H9 (cell line): ENCODE measurements at regions not wholly inside any gene's neighbourhood (a gene's known extent, or its start where the extent isn't known, plus 50 kb on each side); places are given as distances from the start of the nearest gene placed in this dataset.

Experiments
- DNase-seq: peaks from one replicate; pipeline ENCODE4 v3.0.0-alpha.2; 2017
- H2AFZ ChIP-seq: one replicate; pipeline ENCODE4 v1.6.1; 2013; ENCODE audit warnings: mild to moderate bottlenecking, low read length, control low read depth, moderate library complexity
- H2AK5ac ChIP-seq: 2 replicates; pipeline ENCODE4 v1.6.1; 2013; ENCODE audit warnings: low read length, control low read depth, mixed read lengths; ENCODE audit not compliant: insufficient read length
- H2BK120ac ChIP-seq: one replicate; pipeline ENCODE4 v1.6.1; 2013; ENCODE audit warnings: low read depth, mild to moderate bottlenecking, low read length, control low read depth, inconsistent platforms; ENCODE audit not compliant: poor library complexity, severe bottlenecking
- H2BK12ac ChIP-seq: 2 replicates; pipeline ENCODE4 v1.6.1; 2013; ENCODE audit warnings: low read length, control low read depth, mixed read lengths, low read depth; ENCODE audit not compliant: insufficient read length
- H2BK15ac ChIP-seq: 2 replicates; pipeline ENCODE4 v1.6.1; 2013; ENCODE audit warnings: low read depth, low read length, control low read depth
- H2BK20ac ChIP-seq: one replicate; pipeline ENCODE4 v1.6.1; 2013; ENCODE audit warnings: low read depth, mild to moderate bottlenecking, low read length, control low read depth, inconsistent platforms; ENCODE audit not compliant: poor library complexity, severe bottlenecking
- H2BK5ac ChIP-seq: 2 replicates; pipeline ENCODE4 v1.6.1; 2013; ENCODE audit warnings: low read length, control low read depth, mixed read lengths; ENCODE audit not compliant: insufficient read length
- H3K14ac ChIP-seq: 2 replicates; pipeline ENCODE4 v1.6.1; 2013; ENCODE audit warnings: low read length, control low read depth; ENCODE audit not compliant: insufficient read depth
- H3K18ac ChIP-seq: 2 replicates; pipeline ENCODE4 v1.6.1; 2013; ENCODE audit warnings: low read depth, mild to moderate bottlenecking, mixed read lengths, low read length, control low read depth; ENCODE audit not compliant: insufficient read length
- H3K23ac ChIP-seq: 2 replicates; pipeline ENCODE4 v1.6.1; 2013; ENCODE audit warnings: low read length, control low read depth, mixed read lengths, low read depth; ENCODE audit not compliant: insufficient read length
- H3K23me2 ChIP-seq: 2 replicates; pipeline ENCODE4 v1.6.1; 2013; ENCODE audit warnings: low read depth, mild to moderate bottlenecking, mixed read lengths, low read length, control low read depth; ENCODE audit not compliant: insufficient read length, poor library complexity, severe bottlenecking
- H3K27ac ChIP-seq: 2 replicates; pipeline ENCODE4 v1.5.1; 2013; ENCODE audit warnings: low read length, control low read depth, mixed read lengths, low read depth; ENCODE audit not compliant: insufficient read length
- H3K27me3 ChIP-seq: 2 replicates; pipeline ENCODE4 v1.6.1; 2013; ENCODE audit warnings: low read length, control low read depth, inconsistent platforms; ENCODE audit not compliant: insufficient read depth
- H3K4ac ChIP-seq: 2 replicates; pipeline ENCODE4 v1.6.1; 2013; ENCODE audit warnings: low read depth, mild to moderate bottlenecking, control low read depth, inconsistent platforms, low read length, moderate library complexity
- H3K4me1 ChIP-seq: 2 replicates; pipeline ENCODE4 v1.6.1; 2013; ENCODE audit warnings: low read length, control low read depth, inconsistent platforms; ENCODE audit not compliant: insufficient read depth
- H3K4me2 ChIP-seq: 2 replicates; pipeline ENCODE4 v1.6.1; 2013; ENCODE audit warnings: low read length, control low read depth, mixed read lengths; ENCODE audit not compliant: insufficient read length, insufficient read depth
- H3K56ac ChIP-seq: 2 replicates; pipeline ENCODE4 v1.6.1; 2013; ENCODE audit warnings: low read depth, mild to moderate bottlenecking, mixed read lengths, low read length, control low read depth; ENCODE audit not compliant: insufficient read length
- H3K79me1 ChIP-seq: 2 replicates; pipeline ENCODE4 v1.6.1; 2013; ENCODE audit warnings: low read depth, mild to moderate bottlenecking, moderate library complexity, low read length, control low read depth, inconsistent platforms; ENCODE audit not compliant: insufficient read depth, poor library complexity, severe bottlenecking
- H3K79me2 ChIP-seq: 2 replicates; pipeline ENCODE4 v1.6.1; 2013; ENCODE audit warnings: low read length, control low read depth, inconsistent platforms; ENCODE audit not compliant: insufficient read depth
- H3K9ac ChIP-seq: 2 replicates; pipeline ENCODE4 v1.6.1; 2013; ENCODE audit warnings: low read length, control low read depth, mixed read lengths; ENCODE audit not compliant: insufficient read length; ENCODE audit errors: extremely low read depth
- H3K9me3 ChIP-seq: one replicate; pipeline ENCODE4 v1.6.1; 2013; ENCODE audit warnings: low read depth, low read length, inconsistent platforms; ENCODE audit not compliant: control insufficient read depth
- H3T11ph ChIP-seq: one replicate; pipeline ENCODE4 v1.6.1; 2013; ENCODE audit warnings: mild to moderate bottlenecking, low read length, control low read depth, inconsistent platforms
- H4K20me1 ChIP-seq: one replicate; pipeline ENCODE4 v1.6.1; 2013; ENCODE audit not compliant: control insufficient read depth, insufficient read length, insufficient read depth
- H4K5ac ChIP-seq: 2 replicates; pipeline ENCODE4 v1.6.1; 2013; ENCODE audit warnings: low read depth, mild to moderate bottlenecking, mixed read lengths, low read length, control low read depth; ENCODE audit not compliant: insufficient read length
- H4K8ac ChIP-seq: replicated peaks from 2 replicates; pipeline ENCODE4 v1.6.1; 2013; ENCODE audit warnings: low read length, control low read depth, mixed read lengths, low read depth; ENCODE audit not compliant: insufficient read length
- H4K91ac ChIP-seq: 2 replicates; pipeline ENCODE4 v1.6.1; 2013; ENCODE audit warnings: low read depth, mild to moderate bottlenecking, moderate library complexity, mixed read lengths, low read length, control low read depth; ENCODE audit not compliant: insufficient read length
- H3K27ac Mint-ChIP-seq, 3 experiments: 2 replicates in 2 of 3; 3 replicates in 1 of 3; pipeline ENCODE4 v1.8.0; 2020 to 2021; ENCODE audit warnings: mixed read lengths in 3 of 3, mild to moderate bottlenecking in 1 of 3, moderate library complexity in 1 of 3
- H3K27me3 Mint-ChIP-seq: 2 replicates; pipeline ENCODE4 v1.8.0; 2021; ENCODE audit warnings: low read depth, mild to moderate bottlenecking, moderate library complexity, mixed read lengths
- H3K36me3 Mint-ChIP-seq, 3 experiments: 2 replicates in 2 of 3; 3 replicates in 1 of 3; pipeline ENCODE4 v1.8.0; 2020 to 2021; ENCODE audit warnings: low read depth in 3 of 3, mixed read lengths in 3 of 3; ENCODE audit not compliant: insufficient read depth in 1 of 3
- H3K4me1 Mint-ChIP-seq, 2 experiments: 2 replicates each; pipeline ENCODE4 v1.8.0; 2020; ENCODE audit warnings: mixed read lengths in 2 of 2
- H3K4me3 Mint-ChIP-seq, 2 experiments: 2 replicates in 1 of 2; 3 replicates in 1 of 2; pipeline ENCODE4 v1.8.0; 2020 to 2021; ENCODE audit warnings: mild to moderate bottlenecking in 2 of 2, mixed read lengths in 2 of 2, moderate library complexity in 1 of 2
- H3K9me3 Mint-ChIP-seq, 2 experiments: 2 replicates in 1 of 2; 3 replicates in 1 of 2; pipeline ENCODE4 v1.8.0; 2020; ENCODE audit warnings: mild to moderate bottlenecking in 2 of 2, mixed read lengths in 2 of 2, moderate library complexity in 1 of 2
- WGBS: extraction: QIAGEN DNeasy Blood & Tissue Kit; methylation state at CpG from one replicate; pipeline ENCODE4 v1.1.7; 2013; ENCODE audit warnings: missing lambda C conversion rate, low lambda C conversion rate, mixed read lengths; ENCODE audit not compliant: insufficient read length; ENCODE audit errors: extremely low coverage; 5-methylcytosine and 5-hydroxymethylcytosine counted together
- TF ChIP-seq, protein P1 (sequence below): fragments of 200-600 bp; sonication (generic); conservative IDR thresholded peaks from 3 replicates; pipeline ENCODE4 v1.8.0; 2021; ENCODE audit warnings: antibody characterized with exemption, mild to moderate bottlenecking

DNA sequence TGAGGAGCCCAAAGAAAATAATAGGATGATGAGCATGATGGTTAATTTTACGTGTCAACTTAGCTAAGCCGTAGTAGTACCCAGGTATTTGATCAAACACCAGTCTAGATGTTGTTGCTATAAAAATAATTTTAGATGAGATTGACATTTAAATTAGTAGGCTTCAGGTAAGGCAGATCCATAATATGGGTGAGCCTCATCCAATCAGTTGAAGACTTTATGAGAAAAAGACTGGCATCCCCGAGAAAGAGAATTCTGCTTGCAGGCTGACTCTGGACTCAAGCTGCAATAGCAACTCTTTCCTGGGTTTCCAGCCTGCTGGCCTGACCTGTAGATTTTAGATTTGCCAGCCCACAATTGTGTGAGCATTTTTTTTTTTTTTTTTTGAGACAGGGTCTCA is 192.8 kb upstream of the LNX1 start:
- no peak overlapping the region for H2BK15ac ChIP-seq
- H3K23me2 ChIP-seq, result no peaks in the 10 kb centered on the region
- no peaks in the 10 kb centered on the region; a peak in 1 of 5 replicates for H3K9me3 Mint-ChIP-seq
- no peak overlapping the region for H2BK5ac ChIP-seq
- no peak overlapping the region for H3K27ac ChIP-seq
- H3K9me3 ChIP-seq, result no peaks in the 10 kb centered on the region
- H4K8ac ChIP-seq, result no peak overlapping the region
- no peak overlapping the region for H3K56ac ChIP-seq
- no peak overlapping the region for H3K23ac ChIP-seq
- no peak overlapping the region for H3K4me3 Mint-ChIP-seq
- no peak overlapping the region for H2BK20ac ChIP-seq
- H2AK5ac ChIP-seq, result no peak overlapping the region
- H3K4me2 ChIP-seq, result no peak overlapping the region
- H3K27ac Mint-ChIP-seq, result no peak overlapping the region
- no peaks in the 10 kb centered on the region for H3K27me3 ChIP-seq
- no CpG with 5 or more reads among the region's 3 CpGs for WGBS
- no peaks in the 10 kb centered on the region for H3K4me1 ChIP-seq
- no peak overlapping the region for H3K18ac ChIP-seq
- H4K5ac ChIP-seq, result no peak overlapping the region
- no peak for DNase-seq
- no peak overlapping the region for H3K4ac ChIP-seq
- no peaks in the 10 kb centered on the region for H4K20me1 ChIP-seq
- no peaks in the 10 kb centered on the region for H3K79me2 ChIP-seq
- H2BK120ac ChIP-seq, result no peak overlapping the region
- H3K14ac ChIP-seq, result no peak overlapping the region
- H3T11ph ChIP-seq, result no peak overlapping the region
- H3K4me1 Mint-ChIP-seq, result no peaks in the 10 kb centered on the region
- H3K79me1 ChIP-seq, result no peaks in the 10 kb centered on the region
- peaks cover 6% of the 10 kb centered on the region for H3K27me3 Mint-ChIP-seq
- H3K36me3 Mint-ChIP-seq, result no peaks in the 10 kb centered on the region
- TF ChIP-seq, protein P1, sequence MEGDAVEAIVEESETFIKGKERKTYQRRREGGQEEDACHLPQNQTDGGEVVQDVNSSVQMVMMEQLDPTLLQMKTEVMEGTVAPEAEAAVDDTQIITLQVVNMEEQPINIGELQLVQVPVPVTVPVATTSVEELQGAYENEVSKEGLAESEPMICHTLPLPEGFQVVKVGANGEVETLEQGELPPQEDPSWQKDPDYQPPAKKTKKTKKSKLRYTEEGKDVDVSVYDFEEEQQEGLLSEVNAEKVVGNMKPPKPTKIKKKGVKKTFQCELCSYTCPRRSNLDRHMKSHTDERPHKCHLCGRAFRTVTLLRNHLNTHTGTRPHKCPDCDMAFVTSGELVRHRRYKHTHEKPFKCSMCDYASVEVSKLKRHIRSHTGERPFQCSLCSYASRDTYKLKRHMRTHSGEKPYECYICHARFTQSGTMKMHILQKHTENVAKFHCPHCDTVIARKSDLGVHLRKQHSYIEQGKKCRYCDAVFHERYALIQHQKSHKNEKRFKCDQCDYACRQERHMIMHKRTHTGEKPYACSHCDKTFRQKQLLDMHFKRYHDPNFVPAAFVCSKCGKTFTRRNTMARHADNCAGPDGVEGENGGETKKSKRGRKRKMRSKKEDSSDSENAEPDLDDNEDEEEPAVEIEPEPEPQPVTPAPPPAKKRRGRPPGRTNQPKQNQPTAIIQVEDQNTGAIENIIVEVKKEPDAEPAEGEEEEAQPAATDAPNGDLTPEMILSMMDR, result no peak
- H2BK12ac ChIP-seq, result no peak overlapping the region
- H3K9ac ChIP-seq, result no peak overlapping the region
- H4K91ac ChIP-seq, result no peak overlapping the region
- H2AFZ ChIP-seq, result no peak overlapping the region
